HG02642 (cell line): ENCODE measurements at regions not wholly inside any gene's neighbourhood (a gene's known extent, or its start where the extent isn't known, plus 50 kb on each side); places are given as distances from the start of the nearest gene placed in this dataset.
"Not testable (repeated sequence)": the region's sequence is repeated elsewhere in the genome, so short reads cannot be mapped to it uniquely, and the experiment has no call there.

ENCODE experiments used
- ATAC-seq: cut with Tn5 transposase; IDR thresholded peaks from one replicate; pipeline ENCODE4 v1.9.1; 2021; ENCODE audit warnings: mild to moderate bottlenecking; ENCODE audit not compliant: unreplicated experiment, poor library complexity

GRCh38 chr6:77326711-77327110, 136.6 kb downstream of the HTR1B start:
- no peak for ATAC-seq

GRCh38 chr6:77326029-77326428, 137.3 kb downstream of the HTR1B start:
- no peak for ATAC-seq

- no peak for ATAC-seq
Measured at GRCh38 chr6:77324866-77325265, 138.4 kb downstream of the HTR1B start.

GRCh38 chr6:77322604-77323003, 140.7 kb downstream of the HTR1B start:
- no peak for ATAC-seq

GRCh38 chr6:77318256-77318655, 145.0 kb downstream of the HTR1B start:
- no peak for ATAC-seq

- ATAC-seq = no peak
Measured at GRCh38 chr6:77313595-77313994, 149.7 kb downstream of the HTR1B start.

- no peak for ATAC-seq
Measured at GRCh38 chr6:77299931-77300330, 163.4 kb downstream of the HTR1B start.

GRCh38 chr6:77298283-77298682, 165.0 kb downstream of the HTR1B start:
- ATAC-seq = no peak

GRCh38 chr6:77292564-77293546, 170.4 kb downstream of the HTR1B start:
- ATAC-seq = no peak

GRCh38 chr6:77290798-77291197, 172.5 kb downstream of the HTR1B start:
- no peak for ATAC-seq

- ATAC-seq = no peak
Measured at GRCh38 chr6:77286541-77286940, 176.8 kb downstream of the HTR1B start.

- no peak for ATAC-seq
Measured at GRCh38 chr6:77273929-77274328, 189.4 kb downstream of the HTR1B start.

GRCh38 chr6:77264970-77265369, 198.3 kb downstream of the HTR1B start:
- no peak for ATAC-seq

- ATAC-seq = no peak
Measured at GRCh38 chr6:77263003-77263402, 200.3 kb downstream of the HTR1B start.

GRCh38 chr6:77251801-77252200, 211.5 kb downstream of the HTR1B start:
- ATAC-seq = not testable (repeated sequence)

GRCh38 chr6:77249560-77249959, 213.7 kb downstream of the HTR1B start:
- ATAC-seq = no peak

- no peak for ATAC-seq
Measured at GRCh38 chr6:77245026-77245425, 218.3 kb downstream of the HTR1B start.

- no peak for ATAC-seq
Measured at GRCh38 chr6:77231438-77232305, 231.6 kb downstream of the HTR1B start.

- ATAC-seq = no peak
Measured at GRCh38 chr6:77228279-77228678, 235.0 kb downstream of the HTR1B start.

GRCh38 chr6:77217896-77218295, 245.4 kb downstream of the HTR1B start:
- no peak for ATAC-seq

GRCh38 chr6:77205936-77206335, 257.4 kb downstream of the HTR1B start:
- ATAC-seq = no peak
